Stimulated activated CD8-positive, alpha-beta memory T cell treated with anti-CD3 and anti-CD28 coated beads, Interleukin-4, amount 100 ng/mL, for 24 hours (primary cell): ENCODE measurements at regions not wholly inside any gene's neighbourhood (a gene's known extent, or its start where the extent isn't known, plus 50 kb on each side); places are given as distances from the start of the nearest gene placed in this dataset.

Source experiments
- DNase-seq: peaks from one replicate; pipeline ENCODE4 v3.0.0-alpha.2; 2020; ENCODE audit warnings: low read depth

- no peak for DNase-seq
These were observed 73.7 kb downstream of the NAV1 start for GRCh38 chr1:201612645-201613044.

GRCh38 chr1:201614262-201615015, 75.5 kb downstream of the NAV1 start:
- DNase-seq = no peak

GRCh38 chr1:201617157-201617556, 78.2 kb downstream of the NAV1 start:
- no peak for DNase-seq

GRCh38 chr1:201618389-201618788, 79.5 kb downstream of the NAV1 start:
- DNase-seq = no peak

- DNase-seq = no peak
These were observed 80.0 kb downstream of the NAV1 start for GRCh38 chr1:201618905-201619304.

GRCh38 chr1:201619513-201619912, 80.6 kb downstream of the NAV1 start:
- DNase-seq = no peak

- DNase-seq = no peak
These were observed 83.4 kb downstream of the NAV1 start for GRCh38 chr1:201622353-201622752.

- DNase-seq = no peak
These were observed 83.9 kb downstream of the NAV1 start for GRCh38 chr1:201622824-201623223.

- no peak for DNase-seq
These were observed 85.9 kb downstream of the NAV1 start for GRCh38 chr1:201624741-201625225.

- no peak for DNase-seq
These were observed 86.4 kb downstream of the NAV1 start for GRCh38 chr1:201625226-201625761.

GRCh38 chr1:201625851-201626251, 86.9 kb downstream of the NAV1 start:
- no peak for DNase-seq

- no peak for DNase-seq
These were observed 87.8 kb downstream of the NAV1 start for GRCh38 chr1:201626629-201627275.

- no peak for DNase-seq
These were observed 89.6 kb downstream of the NAV1 start for GRCh38 chr1:201628490-201628889.

- no peak for DNase-seq
These were observed 91.7 kb downstream of the NAV1 start for GRCh38 chr1:201630582-201630981.

- DNase-seq = no peak
These were observed 92.1 kb downstream of the NAV1 start for GRCh38 chr1:201631037-201631436.

GRCh38 chr1:201632364-201632952, 93.5 kb downstream of the NAV1 start:
- no peak for DNase-seq

GRCh38 chr1:201633297-201633696, 94.4 kb downstream of the NAV1 start:
- DNase-seq = no peak

- DNase-seq = no peak
These were observed 94.9 kb downstream of the NAV1 start for GRCh38 chr1:201633811-201634210.

- no peak for DNase-seq
These were observed 95.3 kb downstream of the NAV1 start for GRCh38 chr1:201634261-201634660.

GRCh38 chr1:201636097-201636496, 97.2 kb downstream of the NAV1 start:
- DNase-seq = no peak

GRCh38 chr1:201636510-201636971, 97.6 kb downstream of the NAV1 start:
- no peak for DNase-seq

GRCh38 chr1:201637282-201638079, 98.6 kb downstream of the NAV1 start:
- no peak for DNase-seq
